Spleen (tissue), 11 donors: ENCODE measurements at regions not wholly inside any gene's neighbourhood (a gene's known extent, or its start where the extent isn't known, plus 50 kb on each side); places are given as distances from the start of the nearest gene placed in this dataset.

Source experiments
- DNase-seq: peaks from one replicate; pipeline ENCODE4 v3.0.0-alpha.2; 2020
- H3K27ac ChIP-seq, 8 donors: fragments of 200-600 bp; sonication (generic) in 7 of 8; 1 replicate in 4 of 8; 2 replicates in 4 of 8; pipeline versions ENCODE4 v1.5.0 to v1.8.0; 2016 to 2021; ENCODE audit warnings: inconsistent platforms in 4 of 8, mild to moderate bottlenecking in 4 of 8, moderate library complexity in 1 of 8
- H3K27me3 ChIP-seq, 7 donors: fragments of 200-600 bp; sonication (generic) in 6 of 7; replicated peaks in 1 of 7; 1 replicate in 4 of 7; 2 replicates in 3 of 7; pipeline versions ENCODE4 v1.5.0 to v1.8.0; 2016 to 2021; ENCODE audit warnings: inconsistent platforms in 3 of 7, mild to moderate bottlenecking in 1 of 7
- H3K36me3 ChIP-seq, 6 donors: fragments of 200-600 bp; sonication (generic) in 5 of 6; 1 replicate in 4 of 6; 2 replicates in 2 of 6; pipeline versions ENCODE4 v1.5.0 to v1.8.0; 2016 to 2021; ENCODE audit warnings: inconsistent platforms in 2 of 6
- H3K4me1 ChIP-seq, 6 donors: fragments of 200-600 bp; sonication (generic) in 5 of 6; 1 replicate in 3 of 6; 2 replicates in 3 of 6; pipeline versions ENCODE4 v1.5.0 to v1.8.0; 2016 to 2021; ENCODE audit warnings: inconsistent platforms in 3 of 6
- H3K4me3 ChIP-seq, 8 donors: fragments of 200-600 bp; sonication (generic) in 7 of 8; 1 replicate in 4 of 8; 2 replicates in 4 of 8; pipeline versions ENCODE4 v1.5.0 to v1.8.0; 2016 to 2021; ENCODE audit warnings: inconsistent platforms in 4 of 8, mild to moderate bottlenecking in 4 of 8, moderate library complexity in 2 of 8
- H3K9me3 ChIP-seq, 8 donors: fragments of 200-600 bp; sonication (generic) in 7 of 8; 1 replicate in 4 of 8; 2 replicates in 4 of 8; pipeline versions ENCODE4 v1.5.0 to v1.8.0; 2016 to 2021; ENCODE audit warnings: inconsistent platforms in 4 of 8
- POLR2A ChIP-seq, 3 donors: fragments of 450-650 bp; IDR thresholded peaks; one replicate each; pipeline ENCODE4 v1.5.1; 2017; ENCODE audit warnings: antibody characterized with exemption in 3 of 3, mild to moderate bottlenecking in 1 of 3
- POLR2AphosphoS5 ChIP-seq, 3 donors: sonication (generic); formaldehyde crosslinking; IDR thresholded peaks; one replicate each; pipeline ENCODE4 v1.5.1; 2017; ENCODE audit warnings: antibody characterized with exemption in 3 of 3
- WGBS, 5 donors: extraction: QIAGEN DNeasy Blood & Tissue Kit in 3 of 5; methylation state at CpG; one replicate each; pipeline versions ENCODE4 v1.1.5 to v1.1.7; 2013 to 2018; 5-methylcytosine and 5-hydroxymethylcytosine counted together
- intact Hi-C: fragments of 100-400 bp; cut with DNase I; formaldehyde crosslinking; loops from one replicate; pipeline ENCODE4 v1.15.0; 2023; ENCODE audit warnings: low total_unique reads
- microRNA-seq, 3 donors: library from miRNA; unstranded; fragments of <30 nt; microRNA quantifications; one replicate each; pipeline versions ENCODE4 to v1.1.0, GENCODE V29; 2019 to 2020
- small RNA-seq, 4 donors: library from RNA; depleted of rRNA; stranded (forward); fragments of <200 nt; gene quantifications; one replicate each; pipeline ENCODE3, GENCODE V24; 2016
- TF ChIP-seq, protein P1 (sequence below), 11 experiments: fragments of 200-600 bp in 7 of 11; fragments of 450-650 bp in 4 of 11; sonication (generic) in 4 of 11; IDR thresholded peaks in 8 of 11; conservative IDR thresholded peaks in 3 of 11; 1 replicate in 7 of 11; 2 replicates in 4 of 11; pipeline versions ENCODE4 v1.4.0 to v1.8.0; 2016 to 2021; ENCODE audit warnings: antibody characterized with exemption in 11 of 11, inconsistent platforms in 4 of 11, mild to moderate bottlenecking in 1 of 11
- donor health status: healthy with polysubstance abuse.
- donor health status: DM: no; HTN: no; CAD: no; lungs with moderate emphysema.
- donor health status: DM: no; HTN: no; CAD: no.
- donor health status: Bipolar disorder and iron deficiency.
- donor health status: healthy.
- donor health status: DM: no; HTN: no; CAD: no.
- donor health status: DM: yes; HTN: yes; CAD: no.

DNA sequence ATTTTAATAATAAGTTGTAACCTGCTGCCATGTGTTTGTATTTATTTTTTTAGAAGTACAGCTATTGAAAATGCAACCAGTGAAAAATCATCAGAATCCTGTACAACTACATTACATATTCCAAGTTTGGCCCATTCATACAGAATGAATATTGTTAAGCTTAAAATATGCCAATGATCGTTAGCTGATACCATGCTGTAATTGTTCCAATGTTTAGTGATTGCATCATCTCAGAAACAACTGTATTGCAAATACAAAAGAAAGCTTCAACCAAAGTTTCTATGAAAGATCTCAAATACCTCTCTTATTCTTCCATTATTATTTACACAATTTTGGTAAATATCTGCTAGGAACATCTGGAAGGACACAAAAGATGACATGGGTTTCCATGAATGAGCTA, 51.6 kb upstream of the ALCAM start:
- WGBS, 5 donors, result 82 to 87% (median 85%) methylated on average over 1 of the region's 1 CpG
- TF ChIP-seq, protein P1, sequence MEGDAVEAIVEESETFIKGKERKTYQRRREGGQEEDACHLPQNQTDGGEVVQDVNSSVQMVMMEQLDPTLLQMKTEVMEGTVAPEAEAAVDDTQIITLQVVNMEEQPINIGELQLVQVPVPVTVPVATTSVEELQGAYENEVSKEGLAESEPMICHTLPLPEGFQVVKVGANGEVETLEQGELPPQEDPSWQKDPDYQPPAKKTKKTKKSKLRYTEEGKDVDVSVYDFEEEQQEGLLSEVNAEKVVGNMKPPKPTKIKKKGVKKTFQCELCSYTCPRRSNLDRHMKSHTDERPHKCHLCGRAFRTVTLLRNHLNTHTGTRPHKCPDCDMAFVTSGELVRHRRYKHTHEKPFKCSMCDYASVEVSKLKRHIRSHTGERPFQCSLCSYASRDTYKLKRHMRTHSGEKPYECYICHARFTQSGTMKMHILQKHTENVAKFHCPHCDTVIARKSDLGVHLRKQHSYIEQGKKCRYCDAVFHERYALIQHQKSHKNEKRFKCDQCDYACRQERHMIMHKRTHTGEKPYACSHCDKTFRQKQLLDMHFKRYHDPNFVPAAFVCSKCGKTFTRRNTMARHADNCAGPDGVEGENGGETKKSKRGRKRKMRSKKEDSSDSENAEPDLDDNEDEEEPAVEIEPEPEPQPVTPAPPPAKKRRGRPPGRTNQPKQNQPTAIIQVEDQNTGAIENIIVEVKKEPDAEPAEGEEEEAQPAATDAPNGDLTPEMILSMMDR (IDR thresholded peaks at IDR 0.05 in 8 of 11, conservative IDR thresholded peaks at IDR 0.05 in 3 of 11), result no peak
- no peak for TF ChIP-seq POLR2AphosphoS5 (IDR thresholded peaks at IDR 0.05)
- Histone ChIP-seq H3K4me3 (no peak overlapping the region), H3K36me3 (no peaks in the 10 kb centered on the region), H3K27me3 (no peaks in the 10 kb centered on the region), H3K9me3 (peaks cover 0 to 7% (median 0%) of the 10 kb centered on the region in 8 donors), H3K4me1 (no peaks in the 10 kb centered on the region), H3K27ac (no peak overlapping the region)
- DNase-seq, result no peak
- intact Hi-C loops, result no loop called here

DNA sequence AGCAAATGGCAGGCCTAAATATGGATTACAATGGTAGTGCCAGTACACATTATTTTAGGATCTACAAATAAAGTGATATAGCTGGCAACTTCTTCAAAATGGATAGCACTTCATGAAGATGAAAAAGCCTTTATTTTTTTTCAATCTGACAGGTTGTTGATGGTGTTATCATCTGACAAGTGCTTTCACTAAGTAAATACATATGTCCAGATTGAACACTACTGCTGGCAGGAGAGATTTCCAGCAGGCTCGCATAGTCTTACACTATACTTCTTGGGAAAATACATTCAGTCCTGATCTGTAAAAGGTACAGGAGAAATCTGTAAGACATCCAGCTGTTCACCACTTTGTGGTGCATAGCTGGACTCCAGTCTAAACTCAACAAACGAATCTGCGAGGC, 50.9 kb upstream of the ALCAM start:
- Histone ChIP-seq H3K27me3 (no peaks in the 10 kb centered on the region), H3K27ac (no peak overlapping the region), H3K36me3 (no peaks in the 10 kb centered on the region), H3K4me1 (no peaks in the 10 kb centered on the region), H3K4me3 (no peak overlapping the region), H3K9me3 (peaks cover 0 to 7% (median 0%) of the 10 kb centered on the region in 8 donors)
- TF ChIP-seq, protein P1 (IDR thresholded peaks at IDR 0.05 in 8 of 11, conservative IDR thresholded peaks at IDR 0.05 in 3 of 11), result no peak
- 70 to 86% (median 84%) methylated on average over 3 of the region's 3 CpGs for WGBS, 5 donors
- intact Hi-C loops, result no loop called here
- DNase-seq, result no peak

DNA sequence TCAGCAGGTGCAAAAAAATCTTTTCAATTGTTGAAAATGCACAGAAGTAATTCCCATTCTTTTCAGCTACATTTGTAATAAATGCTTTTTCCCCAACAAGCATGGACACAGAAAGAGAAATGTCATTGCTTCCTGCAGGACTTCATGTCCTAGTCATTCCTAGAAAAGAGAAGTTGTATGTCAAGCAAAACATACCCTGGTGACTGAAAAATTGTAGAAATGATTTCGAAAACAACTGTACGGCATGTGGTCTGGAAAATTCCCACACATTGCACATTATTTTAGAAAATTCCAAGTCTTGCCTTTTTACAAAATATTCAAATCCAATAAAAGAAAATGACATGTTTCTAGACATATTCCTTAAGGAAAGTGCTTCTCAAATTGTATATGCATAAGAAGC, 50.4 kb upstream of the ALCAM start:
- H3K4me1 ChIP-seq, result no peaks in the 10 kb centered on the region
- no peak overlapping the region for H3K27ac ChIP-seq
- peaks cover 0 to 3% (median 0%) of the 10 kb centered on the region in 8 donors for H3K9me3 ChIP-seq
- WGBS, 5 donors, result 51 to 80% (median 58%) methylated on average over 2 of the region's 2 CpGs
- no peaks in the 10 kb centered on the region for H3K36me3 ChIP-seq
- H3K4me3 ChIP-seq, result no peak overlapping the region
- intact Hi-C loops, result no loop called here
- no peak for DNase-seq
- H3K27me3 ChIP-seq, result no peaks in the 10 kb centered on the region
- TF ChIP-seq, protein P1 (IDR thresholded peaks at IDR 0.05 in 8 of 11, conservative IDR thresholded peaks at IDR 0.05 in 3 of 11), result no peak
- TF ChIP-seq POLR2AphosphoS5 (IDR thresholded peaks at IDR 0.05) (no peak), POLR2A (IDR thresholded peaks at IDR 0.05) (no peak)

Small RNA genes lying in the stretch of these regions (microRNA-seq; reads per million reads assigned to microRNA genes)
- 0 reads per million in 3 donors for gene MIR548AB

Small RNA genes lying in the stretch of these regions (small RNA-seq; reads per million reads assigned to genes)
- gene MIR548AB (0 reads per million in 4 donors), gene NDUFA4P2 (0 reads per million in 4 donors), gene RNU1-43P (0.07 to 0.15 (median 0.09) reads per million in 4 donors), gene RNU6-461P (0 reads per million in 4 donors), gene TUBBP11 (0 reads per million in 4 donors)
